Endothelial cell of hepatic sinusoid (primary cell): ENCODE measurements at regions not wholly inside any gene's neighbourhood (a gene's known extent, or its start where the extent isn't known, plus 50 kb on each side); places are given as distances from the start of the nearest gene placed in this dataset.

ENCODE experiments used
- in situ Hi-C: cut with HindIII; loops from 2 replicates; pipeline ENCODE4 v1.10.0; 2017; ENCODE audit warnings: low sequenced_read_pairs

DNA sequence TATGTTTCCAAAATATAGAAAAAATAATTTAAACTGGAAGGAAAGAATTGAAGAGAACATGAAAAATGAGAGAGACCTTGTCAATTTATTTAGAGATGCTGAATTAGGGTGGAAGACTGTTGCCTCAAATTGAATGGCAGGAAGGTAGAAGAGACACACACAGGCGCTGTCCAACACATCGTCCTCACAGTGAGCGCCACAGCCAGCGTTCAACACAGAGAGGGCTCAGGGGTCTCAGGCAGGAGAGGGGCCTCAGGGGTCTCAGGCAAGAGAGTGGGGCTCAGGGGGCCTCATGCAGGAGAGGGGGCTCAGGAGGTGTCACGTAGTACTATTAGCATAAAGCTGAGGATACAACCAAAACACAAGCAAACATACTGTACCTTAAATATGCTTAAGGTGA lies 65.7 kb downstream of the TMEM18 start:
- in situ Hi-C loops = no loop called here

GRCh38 chr2:610491-610890 lies 66.7 kb downstream of the TMEM18 start:
- in situ Hi-C loops = no loop called here

GRCh38 chr2:609881-610280 lies 67.3 kb downstream of the TMEM18 start:
- in situ Hi-C loops = no loop called here

GRCh38 chr2:609449-609848 lies 67.8 kb downstream of the TMEM18 start:
- in situ Hi-C loops = no loop called here

DNA sequence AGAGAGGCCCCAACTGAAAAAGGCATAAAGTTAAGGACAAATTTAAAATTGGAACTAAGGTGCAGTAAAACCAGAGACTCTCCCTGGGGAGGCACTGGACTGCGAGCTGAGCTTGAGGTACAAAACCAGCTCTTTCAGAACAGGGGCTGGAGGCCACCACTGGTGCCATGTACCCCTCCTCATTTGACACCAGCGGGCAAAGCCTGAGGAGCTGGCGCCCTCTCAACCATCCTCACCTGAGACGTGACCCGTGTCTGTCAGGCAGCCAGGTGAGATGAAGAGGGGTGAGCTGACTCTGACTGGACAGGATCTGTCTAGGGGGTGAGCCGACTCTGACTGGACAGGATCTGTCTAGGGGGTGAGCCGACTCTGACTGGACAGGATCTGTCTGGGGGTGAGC lies 68.5 kb downstream of the TMEM18 start:
- in situ Hi-C loops = no loop called here

GRCh38 chr2:608297-608696 lies 68.9 kb downstream of the TMEM18 start:
- in situ Hi-C loops = no loop called here

GRCh38 chr2:607709-608108 lies 69.5 kb downstream of the TMEM18 start:
- in situ Hi-C loops = no loop called here

- in situ Hi-C loops = no loop called here
These were observed 70.0 kb downstream of the TMEM18 start for GRCh38 chr2:607172-607571.

DNA sequence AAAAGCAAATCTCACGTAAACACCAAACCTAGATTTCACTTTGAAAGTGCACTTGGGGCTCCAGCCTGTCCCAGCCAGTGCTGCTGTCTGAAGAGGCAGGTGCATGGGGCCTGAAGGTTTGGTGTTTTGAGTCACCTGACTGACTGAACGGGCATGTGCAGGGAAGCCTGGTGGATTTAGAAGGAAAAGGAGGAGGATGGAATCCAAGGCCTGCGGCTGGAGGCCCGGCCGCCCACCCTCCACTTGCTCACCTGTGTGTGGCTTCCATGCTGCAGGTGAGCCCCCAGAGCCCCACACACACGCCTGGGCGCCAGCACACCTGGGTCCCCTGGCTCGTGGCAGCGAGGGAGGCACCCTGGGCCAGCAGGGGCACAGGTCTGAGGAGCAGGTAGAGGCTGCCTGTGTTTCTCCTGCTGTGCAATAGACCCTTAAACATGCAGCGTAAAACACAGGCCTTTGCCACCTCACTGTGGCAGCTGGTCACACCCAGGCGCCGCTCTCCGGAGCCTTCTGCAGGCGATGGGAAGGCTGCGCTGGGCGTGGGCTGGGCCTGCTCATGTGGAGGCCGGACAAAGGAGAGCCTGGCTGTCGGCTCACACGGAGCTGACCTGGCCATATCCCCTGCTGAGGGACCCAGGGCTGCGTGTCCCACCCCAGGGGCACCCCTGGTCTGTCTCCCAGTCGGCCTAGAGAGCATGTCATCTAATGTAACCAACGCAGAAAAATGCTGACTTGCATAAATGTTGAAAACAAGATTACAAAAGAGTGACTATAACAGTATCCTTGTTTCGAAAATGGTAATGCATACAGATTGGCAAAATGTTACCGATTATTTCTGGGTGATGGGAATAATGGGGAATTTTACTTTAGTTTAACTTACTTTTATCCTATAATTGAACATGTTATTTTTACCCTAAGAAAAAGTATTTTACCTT lies 71.3 kb downstream of the TMEM18 start:
- in situ Hi-C loops = no loop called here

- in situ Hi-C loops = no loop called here
These were observed 72.2 kb downstream of the TMEM18 start for GRCh38 chr2:604854-605524.

GRCh38 chr2:604385-604784 lies 72.8 kb downstream of the TMEM18 start:
- in situ Hi-C loops = no loop called here

- in situ Hi-C loops = no loop called here
These were observed 73.3 kb downstream of the TMEM18 start for GRCh38 chr2:603869-604268.

- in situ Hi-C loops = no loop called here
These were observed 73.8 kb downstream of the TMEM18 start for GRCh38 chr2:603427-603826.

DNA sequence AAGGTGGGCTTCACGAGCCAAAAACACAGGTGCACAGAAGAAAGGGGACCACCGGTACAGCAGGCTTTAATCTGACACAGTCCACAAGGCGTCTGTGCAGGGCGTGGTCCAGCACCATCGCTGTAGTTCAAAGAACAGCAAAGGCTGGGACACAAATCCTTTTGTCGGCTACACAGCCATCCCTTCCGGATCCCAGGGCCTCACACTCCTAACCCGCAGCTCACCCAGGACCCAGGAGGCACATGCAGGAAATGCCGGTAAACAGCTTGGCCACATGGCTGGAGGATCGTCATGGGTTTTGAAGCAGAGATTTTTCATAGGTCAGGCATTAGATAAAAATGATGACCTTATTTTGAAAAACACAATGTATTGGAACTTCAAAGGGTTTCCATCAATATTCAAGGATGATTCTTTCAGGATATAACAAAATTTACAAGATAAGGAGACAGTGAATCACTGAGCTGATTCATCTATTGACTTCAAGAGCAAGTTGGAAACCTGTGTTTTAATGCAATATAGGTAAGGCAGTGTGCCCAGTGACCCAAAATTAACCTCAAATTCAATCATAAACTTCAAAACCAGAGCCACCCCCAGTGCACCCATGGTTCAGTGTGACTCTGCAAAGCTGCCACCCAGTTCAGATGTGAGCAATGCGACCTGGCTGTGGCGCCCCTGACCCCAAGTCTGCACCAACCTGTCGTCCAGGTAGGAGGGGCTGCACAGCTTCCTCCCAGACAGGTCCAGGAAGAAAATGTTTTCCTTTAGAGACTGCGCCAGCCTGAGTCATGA lies 74.4 kb downstream of the TMEM18 start:
- in situ Hi-C loops = no loop called here

- in situ Hi-C loops = no loop called here
These were observed 75.3 kb downstream of the TMEM18 start for GRCh38 chr2:601806-602455.

- in situ Hi-C loops = no loop called here
These were observed 75.9 kb downstream of the TMEM18 start for GRCh38 chr2:601387-601698.

DNA sequence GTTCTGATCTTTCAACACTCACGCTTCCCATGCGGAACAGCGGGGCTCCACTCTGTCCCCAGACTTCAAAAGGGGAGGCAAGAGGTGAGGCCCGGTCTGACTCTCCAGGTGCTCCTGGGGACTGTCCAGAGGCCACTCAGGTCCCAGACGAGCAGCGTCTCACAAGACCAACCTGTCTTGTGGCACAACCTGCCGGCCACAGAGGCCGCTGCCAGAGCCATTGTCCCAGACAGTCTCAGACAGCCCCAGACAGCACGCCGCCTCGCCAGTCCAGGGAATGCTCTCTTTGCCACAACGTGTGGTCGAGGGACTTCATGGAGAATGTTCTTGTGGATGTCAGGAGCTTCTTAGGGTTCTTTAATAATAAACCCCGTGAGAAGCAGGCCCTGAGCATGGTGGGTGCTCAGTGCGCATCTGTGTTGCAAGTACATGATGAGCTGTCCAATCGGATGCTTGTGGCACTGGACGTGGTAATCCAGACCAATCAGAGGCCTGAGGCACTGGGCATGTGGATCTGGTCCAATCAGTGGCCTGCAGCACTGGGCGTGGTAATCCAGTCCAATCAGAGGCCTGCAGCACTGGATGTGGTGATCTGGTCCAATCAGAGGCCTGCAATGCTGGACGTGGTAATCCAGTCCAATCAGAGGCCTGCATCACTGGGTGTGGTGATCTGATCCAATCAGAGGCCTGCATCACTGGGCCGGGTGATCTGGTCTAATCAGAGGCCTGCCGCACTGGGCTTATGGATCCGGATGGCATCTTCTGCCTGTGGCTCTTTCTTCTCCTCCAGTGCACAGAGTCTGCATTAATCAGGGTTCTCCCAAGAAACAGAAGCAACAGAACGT lies 76.4 kb downstream of the TMEM18 start:
- in situ Hi-C loops = no loop called here

DNA sequence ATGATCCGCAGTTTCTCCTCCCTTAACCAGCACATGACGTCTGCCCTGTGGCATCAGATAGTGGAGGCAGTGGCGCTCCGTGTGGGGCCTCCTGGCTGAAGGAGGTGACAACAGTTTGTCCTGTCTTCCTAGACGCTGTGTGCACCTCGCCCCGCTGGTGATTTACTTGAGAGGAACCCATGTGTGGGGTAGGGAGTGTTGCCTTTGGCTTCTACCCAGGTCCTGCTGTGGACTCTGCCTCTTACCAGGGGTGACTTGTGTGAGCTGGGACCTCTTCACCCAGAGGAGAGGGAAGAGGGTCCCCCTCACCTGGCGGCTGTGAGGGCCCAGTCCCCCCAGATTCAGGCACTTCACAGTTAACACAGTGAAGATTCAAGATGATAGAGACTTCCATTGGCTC lies 77.6 kb downstream of the TMEM18 start:
- in situ Hi-C loops = no loop called here

DNA sequence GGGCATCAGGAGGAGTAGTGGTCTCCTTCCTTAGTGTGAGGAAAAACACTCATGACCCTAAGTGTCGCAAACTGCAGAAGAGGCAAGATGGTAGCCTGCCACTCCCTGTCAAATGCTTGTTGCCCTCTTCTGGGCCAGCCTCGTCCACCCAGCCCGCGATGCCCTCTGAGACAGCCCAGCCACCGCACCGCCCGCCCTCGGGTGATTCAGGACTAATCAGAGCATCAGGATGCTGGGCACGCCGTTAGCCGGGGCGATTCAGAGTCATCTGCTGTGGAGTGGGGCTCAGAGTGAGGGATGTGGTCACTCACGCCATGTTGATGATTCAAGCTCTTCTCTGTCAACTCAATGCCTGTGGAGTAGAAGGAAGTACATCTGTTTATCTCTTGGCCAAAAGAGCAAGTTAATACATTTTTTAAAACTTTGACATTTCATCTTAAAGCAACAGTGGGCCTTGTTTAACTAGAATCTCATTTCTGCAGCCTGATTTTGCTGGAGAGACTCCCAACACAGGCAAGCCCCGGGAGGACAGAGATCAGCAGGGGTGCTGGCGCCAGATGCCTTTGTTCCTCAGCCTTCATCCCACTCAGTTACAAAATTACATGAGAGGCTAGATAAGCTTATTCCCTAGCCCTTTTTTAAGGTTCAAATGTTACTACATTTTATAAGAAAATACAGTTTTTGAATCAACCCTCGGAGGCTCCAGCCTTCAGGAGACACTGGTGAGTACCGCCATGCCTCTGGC lies 79.0 kb downstream of the TMEM18 start:
- in situ Hi-C loops = no loop called here
